IMR-90 (cell line): ENCODE measurements at regions not wholly inside any gene's neighbourhood (a gene's known extent, or its start where the extent isn't known, plus 50 kb on each side); places are given as distances from the start of the nearest gene placed in this dataset.

ENCODE experiments used
- ATAC-seq: fragments of 200-7000 bp; cut with Tn5 transposase; 2 replicates; pipeline ENCODE4 v1.9.1; 2020; ENCODE audit warnings: low read depth, mild to moderate bottlenecking, moderate library complexity
- BruUV-seq: library from RNA; stranded (reverse); fragments of 400-500 nt; replicated peaks from 2 replicates; lab custom pipeline; 2021; lab: Mats Ljungman, UMichigan
- CTCF ChIA-PET: fragments of 300-600 bp; formaldehyde crosslinking; extraction: SDS; loops from one replicate; lab custom pipeline; 2021; ENCODE audit warnings: antibody characterized with exemption; lab: Yijun Ruan, JAX
- POLR2A ChIA-PET: fragments of 300-600 bp; sonication (Branson Sonifier 250); formaldehyde crosslinking; loops from one replicate; lab custom pipeline; 2022; ENCODE audit warnings: antibody characterized with exemption; ENCODE audit not compliant: unreplicated experiment; lab: Charles Lee
- DNase-seq: peaks from one replicate; pipeline ENCODE4 v3.0.0; 2013
- H2AFZ ChIP-seq: replicated peaks from 2 replicates; pipeline ENCODE3; 2013; ENCODE audit warnings: low read length, mild to moderate bottlenecking; ENCODE audit not compliant: poor library complexity
- H2AK5ac ChIP-seq: 2 replicates; pipeline ENCODE4 v1.6.1; 2013; ENCODE audit warnings: low read depth, low read length, inconsistent platforms
- H2AK9ac ChIP-seq: replicated peaks from 2 replicates; pipeline ENCODE3; 2013; ENCODE audit warnings: mild to moderate bottlenecking, low read depth, low read length, moderate library complexity; ENCODE audit not compliant: poor library complexity
- H2BK120ac ChIP-seq: 2 replicates; pipeline ENCODE4 v1.6.1; 2013; ENCODE audit warnings: low read depth, low read length, inconsistent platforms
- H2BK15ac ChIP-seq: 3 replicates; pipeline ENCODE4 v1.6.1; 2013; ENCODE audit warnings: low read depth, low read length, inconsistent platforms
- H2BK20ac ChIP-seq: 2 replicates; pipeline ENCODE4 v1.6.1; 2013; ENCODE audit warnings: low read depth, mild to moderate bottlenecking, inconsistent platforms, low read length, moderate library complexity
- H2BK5ac ChIP-seq: 2 replicates; pipeline ENCODE4 v1.6.1; 2013; ENCODE audit warnings: mild to moderate bottlenecking, low read depth, low read length, inconsistent platforms; ENCODE audit not compliant: poor library complexity, severe bottlenecking
- H3K14ac ChIP-seq: replicated peaks from 2 replicates; pipeline ENCODE4 v1.6.1; 2013; ENCODE audit warnings: low read depth, low read length, inconsistent platforms
- H3K18ac ChIP-seq: 2 replicates; pipeline ENCODE4 v1.6.1; 2013; ENCODE audit warnings: low read depth, low read length, control low read depth
- H3K23ac ChIP-seq: 2 replicates; pipeline ENCODE4 v1.6.1; 2013; ENCODE audit warnings: low read depth, low read length, inconsistent platforms
- H3K27ac ChIP-seq: 2 replicates; pipeline ENCODE4 v1.5.1; 2013; ENCODE audit warnings: mild to moderate bottlenecking, control low read depth, low read length; ENCODE audit not compliant: insufficient read depth
- H3K27me3 ChIP-seq: 2 replicates; pipeline ENCODE4 v1.6.1; 2013; ENCODE audit warnings: low read length; ENCODE audit not compliant: control insufficient read depth, insufficient read depth
- H3K36me3 ChIP-seq: 2 replicates; pipeline ENCODE4 v1.6.1; 2013; ENCODE audit warnings: low read length, mixed read lengths; ENCODE audit not compliant: control insufficient read depth, insufficient read depth
- H3K4ac ChIP-seq: 2 replicates; pipeline ENCODE4 v1.6.1; 2013; ENCODE audit warnings: low read depth, low read length, inconsistent platforms
- H3K4me1 ChIP-seq: 2 replicates; pipeline ENCODE4 v1.6.1; 2013; ENCODE audit warnings: low read length, mixed read lengths; ENCODE audit not compliant: control insufficient read depth, insufficient read depth
- H3K4me2 ChIP-seq: 2 replicates; pipeline ENCODE4 v1.6.1; 2013; ENCODE audit warnings: low read depth, mild to moderate bottlenecking, control low read depth, low read length, moderate library complexity
- H3K4me3 ChIP-seq: 2 replicates; pipeline ENCODE4 v1.5.1; 2013; ENCODE audit warnings: low read depth, mild to moderate bottlenecking, control low read depth, low read length, moderate library complexity; ENCODE audit not compliant: insufficient read depth
- H3K56ac ChIP-seq: 2 replicates; pipeline ENCODE4 v1.6.1; 2013; ENCODE audit warnings: low read length, inconsistent platforms; ENCODE audit not compliant: insufficient read depth; ENCODE audit errors: extremely low read depth
- H3K79me1 ChIP-seq, 2 experiments: 2 replicates each; pipeline ENCODE4 v1.6.1; 2013; ENCODE audit warnings: low read length in 2 of 2, inconsistent platforms in 1 of 2, low read depth in 1 of 2
- H3K9ac ChIP-seq: 2 replicates; pipeline ENCODE4 v1.6.1; 2013; ENCODE audit warnings: low read depth, low read length, control low read depth
- H3K9me1 ChIP-seq: 2 replicates; pipeline ENCODE4 v1.6.1; 2013; ENCODE audit warnings: low read length, inconsistent platforms; ENCODE audit not compliant: insufficient read depth
- H3K9me3 ChIP-seq: 2 replicates; pipeline ENCODE4 v1.6.1; 2013; ENCODE audit warnings: low read length; ENCODE audit not compliant: control insufficient read depth, insufficient read depth
- H4K20me1 ChIP-seq: 2 replicates; pipeline ENCODE4 v1.6.1; 2013; ENCODE audit warnings: low read length, inconsistent platforms; ENCODE audit not compliant: insufficient read depth
- H4K5ac ChIP-seq: 2 replicates; pipeline ENCODE4 v1.6.1; 2013; ENCODE audit warnings: mild to moderate bottlenecking, low read depth, low read length, control low read depth
- H4K8ac ChIP-seq, 2 experiments: 2 replicates each; pipeline ENCODE4 v1.6.1; 2013; ENCODE audit warnings: low read depth in 2 of 2, low read length in 2 of 2, control low read depth in 1 of 2, inconsistent platforms in 1 of 2
- H4K91ac ChIP-seq: 2 replicates; pipeline ENCODE4 v1.6.1; 2013; ENCODE audit warnings: low read depth, low read length, inconsistent platforms; ENCODE audit not compliant: insufficient read depth
- BHLHE40 ChIP-seq: fragments of 150-350 bp; IDR thresholded peaks from 2 replicates; pipeline ENCODE4 v1.6.1; 2016; ENCODE audit warnings: mild to moderate bottlenecking, low read depth, low read length
- CEBPB ChIP-seq: IDR thresholded peaks from 2 replicates; pipeline ENCODE4 v1.6.1; 2012; ENCODE audit warnings: low read depth, low read length, improper control_type of control experiment
- CHD1 ChIP-seq: IDR thresholded peaks from 2 replicates; pipeline ENCODE4 v1.6.1; 2012; ENCODE audit warnings: low read depth, low read length, improper control_type of control experiment
- MAFK ChIP-seq: IDR thresholded peaks from 2 replicates; pipeline ENCODE4 v1.6.1; 2012; ENCODE audit warnings: low read depth, low read length, improper control_type of control experiment
- MAZ ChIP-seq: IDR thresholded peaks from 2 replicates; pipeline ENCODE4 v1.6.1; 2012; ENCODE audit warnings: low read depth, mild to moderate bottlenecking, low read length, improper control_type of control experiment, moderate library complexity, borderline replicate concordance
- MXI1 ChIP-seq: IDR thresholded peaks from 2 replicates; pipeline ENCODE4 v1.6.1; 2012; ENCODE audit warnings: low read depth, mild to moderate bottlenecking, low read length, moderate library complexity, borderline replicate concordance
- NFE2L2 ChIP-seq: fragments of 150-350 bp; IDR thresholded peaks from 2 replicates; pipeline ENCODE4 v1.6.1; 2016; ENCODE audit warnings: low read depth, mild to moderate bottlenecking, low read length
- POLR2A ChIP-seq: IDR thresholded peaks from 2 replicates; pipeline ENCODE4 v1.6.1; 2012; ENCODE audit warnings: mild to moderate bottlenecking, low read depth, low read length
- RAD21 ChIP-seq: IDR thresholded peaks from 2 replicates; pipeline ENCODE4 v1.6.1; 2012; ENCODE audit warnings: low read length, improper control_type of control experiment
- RCOR1 ChIP-seq: IDR thresholded peaks from 2 replicates; pipeline ENCODE4 v1.6.1; 2012; ENCODE audit warnings: mild to moderate bottlenecking, low read length, improper control_type of control experiment; ENCODE audit not compliant: insufficient replicate concordance
- RFX5 ChIP-seq: IDR thresholded peaks from 2 replicates; pipeline ENCODE4 v1.8.0; 2012; ENCODE audit warnings: low read depth, mild to moderate bottlenecking, low read length, moderate library complexity
- WGBS, 2 experiments: methylation state at CpG; one replicate each; pipeline versions ENCODE4 v1.1.5 to v1.1.7; 2013; ENCODE audit warnings: missing lambda C conversion rate in 2 of 2; ENCODE audit not compliant: insufficient read length in 1 of 2; ENCODE audit errors: extremely low coverage in 2 of 2; 5-methylcytosine and 5-hydroxymethylcytosine counted together
- dilution Hi-C: fragments of 300-500 bp; cut with HindIII; formaldehyde crosslinking; loops from one replicate; pipeline ENCODE4 v1.14.3; 2018; ENCODE audit warnings: low sequenced_read_pairs; ENCODE audit not compliant: unreplicated experiment
- in situ Hi-C: fragments of 300-500 bp; cut with MboI; formaldehyde crosslinking; loops from 3 replicates; pipeline ENCODE4 v1.14.3; 2019; ENCODE audit warnings: low sequenced_read_pairs, inconsistent platforms, mixed read lengths
- intact Hi-C: fragments of 100-400 bp; cut with micrococcal nuclease; formaldehyde crosslinking; loops from 2 replicates; pipeline ENCODE4 v1.10.0; 2022
- TF ChIP-seq, protein P1 (sequence below): fragments of 150-350 bp; IDR thresholded peaks from 2 replicates; pipeline ENCODE4 v1.6.1; 2017; ENCODE audit warnings: mild to moderate bottlenecking, antibody characterized with exemption, low read length, low read depth
- TF ChIP-seq, protein P2 (sequence below): fragments of 150-350 bp; IDR thresholded peaks from 2 replicates; pipeline ENCODE4 v1.6.1; 2016; ENCODE audit warnings: low read depth, mild to moderate bottlenecking, low read length, moderate library complexity, borderline replicate concordance

DNA sequence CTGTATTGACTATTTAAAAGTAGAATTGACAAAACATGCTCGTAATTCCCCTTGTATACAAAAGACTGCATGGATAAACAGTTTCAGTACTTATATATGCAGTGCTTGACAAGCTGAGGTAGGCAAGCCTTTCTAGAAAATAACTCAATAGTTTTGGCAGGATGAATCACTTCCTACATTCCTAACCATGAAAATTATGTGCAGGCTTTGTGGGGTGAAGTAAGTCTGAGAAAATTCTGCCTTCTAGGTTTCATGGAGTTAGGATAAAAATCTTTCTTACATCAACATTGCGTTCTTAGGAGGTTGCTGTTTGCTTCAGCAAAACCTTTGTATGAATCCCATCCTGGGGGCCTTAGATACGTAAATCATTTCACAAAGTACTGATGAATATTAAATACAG is 801.4 kb upstream of the EYS start:
- Histone ChIP-seq H4K5ac (no peak overlapping the region), H4K8ac (no peak overlapping the region), H2BK120ac (no peak overlapping the region), H3K4me1 (no peaks in the 10 kb centered on the region), H3K79me1 (no peaks in the 10 kb centered on the region), H3K36me3 (no peaks in the 10 kb centered on the region), H2AFZ (no peak overlapping the region), H4K91ac (no peak overlapping the region), H3K4me2 (no peak overlapping the region), H2AK9ac (no peak overlapping the region), H3K9ac (no peak overlapping the region), H3K18ac (no peak overlapping the region), H2BK5ac (no peak overlapping the region), H3K9me3 (no peaks in the 10 kb centered on the region), H4K20me1 (no peaks in the 10 kb centered on the region), H3K23ac (no peak overlapping the region), H2AK5ac (no peak overlapping the region), H3K27ac (no peak overlapping the region), H3K14ac (no peak overlapping the region), H2BK20ac (no peak overlapping the region), H3K4ac (no peak overlapping the region), H3K9me1 (no peaks in the 10 kb centered on the region), H3K56ac (no peak overlapping the region), H3K4me3 (no peak overlapping the region), H3K27me3 (no peaks in the 10 kb centered on the region), H2BK15ac (no peak overlapping the region)
- no peak for TF ChIP-seq RFX5
- no peak for TF ChIP-seq CEBPB
- no peak for TF ChIP-seq MXI1
- TF ChIP-seq RAD21, result no peak
- TF ChIP-seq, protein P1, sequence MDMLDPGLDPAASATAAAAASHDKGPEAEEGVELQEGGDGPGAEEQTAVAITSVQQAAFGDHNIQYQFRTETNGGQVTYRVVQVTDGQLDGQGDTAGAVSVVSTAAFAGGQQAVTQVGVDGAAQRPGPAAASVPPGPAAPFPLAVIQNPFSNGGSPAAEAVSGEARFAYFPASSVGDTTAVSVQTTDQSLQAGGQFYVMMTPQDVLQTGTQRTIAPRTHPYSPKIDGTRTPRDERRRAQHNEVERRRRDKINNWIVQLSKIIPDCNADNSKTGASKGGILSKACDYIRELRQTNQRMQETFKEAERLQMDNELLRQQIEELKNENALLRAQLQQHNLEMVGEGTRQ, result no peak
- no peak for TF ChIP-seq CHD1
- TF ChIP-seq, protein P2, sequence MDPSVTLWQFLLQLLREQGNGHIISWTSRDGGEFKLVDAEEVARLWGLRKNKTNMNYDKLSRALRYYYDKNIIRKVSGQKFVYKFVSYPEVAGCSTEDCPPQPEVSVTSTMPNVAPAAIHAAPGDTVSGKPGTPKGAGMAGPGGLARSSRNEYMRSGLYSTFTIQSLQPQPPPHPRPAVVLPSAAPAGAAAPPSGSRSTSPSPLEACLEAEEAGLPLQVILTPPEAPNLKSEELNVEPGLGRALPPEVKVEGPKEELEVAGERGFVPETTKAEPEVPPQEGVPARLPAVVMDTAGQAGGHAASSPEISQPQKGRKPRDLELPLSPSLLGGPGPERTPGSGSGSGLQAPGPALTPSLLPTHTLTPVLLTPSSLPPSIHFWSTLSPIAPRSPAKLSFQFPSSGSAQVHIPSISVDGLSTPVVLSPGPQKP, result no peak
- no peak for TF ChIP-seq POLR2A
- no peak for TF ChIP-seq NFE2L2
- no peak for TF ChIP-seq MAFK
- TF ChIP-seq BHLHE40, result no peak
- TF ChIP-seq MAZ, result no peak
- no peak for TF ChIP-seq RCOR1
- intact Hi-C loops (no loop called here), dilution Hi-C loops (no loop called here), in situ Hi-C loops (no loop called here)
- peak; percentile 20 for DNase-seq
- no CpG with 5 or more reads among the region's 3 CpGs for WGBS, 2 experiments
- BruUV-seq, result no TSS peak
- ATAC-seq, result no peak
- POLR2A ChIA-PET, result no interaction called here
- CTCF ChIA-PET, result no interaction called here
